GM12865 (cell line): ENCODE measurements at regions not wholly inside any gene's neighbourhood (a gene's known extent, or its start where the extent isn't known, plus 50 kb on each side); places are given as distances from the start of the nearest gene placed in this dataset.
"Not testable (repeated sequence)": the region's sequence is repeated elsewhere in the genome, so short reads cannot be mapped to it uniquely, and the experiment has no call there.

Source experiments
- DNase-seq: peaks from one replicate; pipeline ENCODE4 v3.0.0; 2010; ENCODE audit warnings: low read depth
- H3K4me3 ChIP-seq: 2 replicates; pipeline ENCODE4 v1.5.1; 2011; ENCODE audit warnings: mild to moderate bottlenecking, low read depth, low read length, control low read depth
- TF ChIP-seq, protein P1 (sequence below): IDR thresholded peaks from 2 replicates; pipeline ENCODE4 v1.5.1; 2011; ENCODE audit warnings: low read length, control low read depth, low read depth, inconsistent platforms; ENCODE audit not compliant: insufficient read depth; ENCODE audit errors: missing control alignments

DNA sequence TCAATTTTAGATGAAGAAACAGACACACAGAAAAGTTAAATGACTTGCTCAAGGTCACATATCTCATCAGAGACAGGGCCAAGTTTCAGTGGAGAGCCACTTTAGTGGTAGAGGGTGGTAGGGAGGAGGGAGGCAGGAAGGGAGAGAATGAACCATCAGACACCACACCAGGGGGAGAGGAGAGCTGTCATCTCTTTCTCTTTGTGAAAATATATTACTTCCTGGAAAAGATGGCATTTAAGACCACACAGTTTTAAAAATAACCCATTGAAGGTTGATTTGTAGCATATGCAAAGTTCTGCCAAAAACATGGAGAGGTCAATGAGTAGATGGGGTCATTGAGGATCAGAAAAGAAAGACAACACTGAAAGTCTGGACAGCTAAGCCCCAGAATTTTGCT is 954.7 kb upstream of the DEFB115 start:
- not testable (repeated sequence) for DNase-seq, H3K4me3 ChIP-seq

DNA sequence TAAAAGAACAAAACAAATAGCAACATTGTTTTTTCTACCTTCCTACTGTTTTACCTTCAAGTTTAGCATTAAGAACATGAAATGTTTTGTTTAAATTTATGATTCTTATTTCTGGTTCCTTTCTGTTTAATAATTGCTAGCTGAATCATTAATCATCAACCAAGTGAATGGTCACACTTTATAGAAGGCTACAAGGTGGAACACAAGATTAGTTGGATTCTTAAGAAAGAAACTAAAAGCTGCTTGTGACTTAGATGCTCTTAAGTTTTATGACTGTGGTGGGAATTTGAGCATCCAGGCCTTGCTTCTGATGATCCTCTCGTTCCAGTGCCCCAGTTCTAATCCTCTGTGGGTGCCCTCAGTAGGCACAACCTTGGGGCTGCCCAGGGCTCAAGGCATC is 947.5 kb upstream of the DEFB115 start:
- DNase-seq, H3K4me3 ChIP-seq: not testable (repeated sequence)

DNA sequence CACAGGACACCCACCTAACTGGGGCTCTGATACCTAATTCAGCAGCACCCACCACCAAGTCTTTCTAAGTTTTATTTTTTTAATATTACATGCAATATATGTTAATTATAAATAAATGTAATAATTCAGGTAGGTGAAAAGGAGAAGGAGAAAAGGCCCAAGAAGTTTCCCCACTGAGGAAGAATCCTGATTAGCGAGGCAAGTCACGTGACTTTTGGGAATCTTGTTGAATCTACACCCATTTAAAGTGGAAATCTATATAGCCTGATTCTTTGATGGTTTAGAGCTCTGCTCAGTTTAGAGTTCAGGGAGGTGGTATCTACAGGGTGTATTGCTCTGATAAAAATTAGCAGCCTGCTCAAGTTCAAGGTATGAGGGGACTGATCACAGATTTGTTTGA is 947.1 kb upstream of the DEFB115 start:
- H3K4me3 ChIP-seq, DNase-seq: not testable (repeated sequence)

DNA sequence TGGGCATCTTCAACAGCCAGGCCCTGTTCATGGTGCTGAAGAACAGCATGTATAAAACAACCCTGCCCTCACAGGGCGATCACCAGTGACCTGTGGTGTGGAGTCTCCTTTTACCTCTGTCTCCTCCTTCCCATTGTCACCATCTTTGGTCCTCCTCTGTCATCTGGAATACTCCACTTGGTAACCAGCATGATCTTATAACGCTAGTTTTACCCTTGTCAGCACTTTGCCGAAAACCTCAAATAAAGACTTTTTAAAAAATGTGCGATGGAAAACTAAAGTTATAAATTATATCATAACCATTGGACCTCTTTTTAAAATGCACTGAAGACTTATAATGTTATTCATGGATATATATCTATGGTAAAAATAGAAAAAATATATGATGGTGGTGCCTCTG is 945.2 kb upstream of the DEFB115 start:
- H3K4me3 ChIP-seq, DNase-seq: not testable (repeated sequence)

DNA sequence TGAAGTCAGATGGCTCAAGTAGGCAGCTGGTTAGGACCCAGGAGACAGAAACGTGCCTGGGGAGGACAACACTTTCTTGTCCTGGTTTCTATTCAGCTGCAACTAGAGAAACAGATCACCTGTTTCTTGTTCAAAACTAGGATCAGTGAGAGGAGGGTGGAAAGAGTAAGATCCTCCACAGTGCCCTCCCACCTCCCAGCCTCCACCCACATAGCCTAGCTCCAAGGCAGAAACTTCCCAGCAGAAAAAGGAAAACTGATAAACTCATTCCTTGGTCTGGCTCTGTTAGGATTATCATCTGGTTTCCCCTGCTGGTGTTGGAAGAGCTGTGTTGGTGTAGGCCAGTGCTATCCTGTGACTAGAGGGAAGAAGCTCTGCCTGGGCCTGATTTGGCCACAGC is 943.8 kb upstream of the DEFB115 start:
- DNase-seq, H3K4me3 ChIP-seq: not testable (repeated sequence)

DNA sequence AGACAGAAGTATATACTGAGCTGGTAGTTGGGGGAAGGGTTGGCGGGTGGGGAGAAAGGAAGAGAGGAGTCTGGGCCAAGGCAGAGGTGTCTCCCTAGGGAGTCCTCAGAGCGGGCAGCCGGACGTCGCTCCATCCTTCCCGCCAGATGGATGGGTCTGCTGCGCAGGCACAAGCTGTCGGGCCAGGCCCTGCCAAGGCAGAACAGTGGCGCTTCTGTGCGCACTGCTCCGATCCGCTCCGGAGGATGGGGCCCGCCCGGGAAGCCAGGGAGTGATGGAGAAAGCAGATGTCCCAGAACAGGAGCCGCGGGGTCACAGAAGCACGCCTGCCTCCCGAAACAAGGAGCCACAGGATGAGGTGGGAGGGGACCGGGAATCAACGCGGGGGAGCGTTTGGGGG is 941.4 kb upstream of the DEFB115 start:
- DNase-seq, H3K4me3 ChIP-seq: not testable (repeated sequence)

DNA sequence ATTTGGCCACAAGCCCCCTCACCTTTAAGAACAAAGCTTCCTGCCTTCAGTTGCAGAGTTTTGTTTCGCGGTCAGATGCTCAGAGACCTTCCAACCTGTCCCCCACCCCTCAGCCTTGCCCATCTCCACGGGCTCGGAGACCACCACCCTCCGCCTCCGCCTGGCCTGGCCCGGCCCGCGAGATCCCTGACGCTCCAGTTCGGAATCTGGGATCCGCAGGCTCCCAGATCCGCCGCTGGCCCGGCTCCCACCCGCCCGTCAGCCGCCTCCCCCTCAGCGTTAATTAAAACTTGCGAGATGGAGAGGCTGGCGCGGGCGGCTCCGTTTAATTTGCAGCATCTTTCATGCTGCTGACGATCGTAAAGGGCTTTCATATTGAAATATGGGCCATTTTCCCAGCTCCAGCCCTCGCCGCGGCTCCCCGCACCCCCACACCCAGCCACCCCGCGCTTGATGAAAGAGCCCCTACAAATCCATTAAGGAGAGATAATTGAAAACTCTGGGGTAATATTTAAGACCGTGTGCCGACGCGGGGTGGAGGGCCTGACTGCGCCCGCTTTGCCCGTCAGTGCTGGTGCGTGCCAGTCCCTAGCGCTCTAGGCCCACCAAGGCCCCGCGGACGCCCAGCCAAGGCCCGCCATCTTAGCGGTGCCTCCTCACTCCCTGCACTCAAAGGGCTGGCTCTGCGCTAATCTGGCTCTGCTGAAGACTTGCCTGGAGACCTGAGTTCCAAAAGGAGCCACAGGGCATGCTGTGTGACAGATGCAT is 940.7 kb upstream of the DEFB115 start:
- not testable (repeated sequence) for H3K4me3 ChIP-seq, DNase-seq

DNA sequence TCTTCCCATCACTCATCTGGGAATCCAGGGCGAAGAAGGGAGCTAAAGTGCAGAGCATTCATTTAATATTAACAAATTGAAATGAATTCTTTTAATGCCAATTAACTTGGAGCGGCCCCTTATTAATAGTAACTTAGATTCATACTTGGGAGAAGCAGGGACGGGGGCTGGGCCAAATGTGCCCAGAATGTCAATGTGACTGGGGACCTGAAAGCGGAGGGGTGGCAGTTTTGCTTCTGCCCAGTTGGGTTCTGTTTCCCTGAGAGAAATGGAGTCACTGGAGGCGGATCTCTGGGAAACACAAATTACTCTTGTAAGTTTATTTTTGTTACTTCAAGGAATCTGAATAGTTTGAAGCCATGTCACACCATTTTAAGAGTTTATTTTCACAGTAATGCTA is 923.7 kb upstream of the DEFB115 start:
- H3K4me3 ChIP-seq, DNase-seq: not testable (repeated sequence)

DNA sequence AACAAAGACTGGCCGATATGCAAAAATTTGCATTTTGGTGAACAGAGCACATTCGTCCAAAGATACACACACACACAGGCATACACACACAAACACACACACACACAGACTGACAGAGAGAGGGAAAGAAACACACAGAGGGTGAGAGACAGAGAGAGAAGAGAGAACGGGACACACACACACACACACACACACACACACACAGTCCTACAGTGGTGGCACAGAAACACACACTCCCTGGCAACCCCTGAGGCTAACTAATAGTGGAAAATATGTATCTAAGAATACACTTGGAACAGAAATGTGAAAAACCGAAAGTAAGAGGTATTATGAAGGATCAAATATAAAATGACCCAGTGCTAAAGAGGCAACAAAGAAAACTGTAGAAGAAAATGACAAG is 919.9 kb upstream of the DEFB115 start:
- DNase-seq, H3K4me3 ChIP-seq: not testable (repeated sequence)

DNA sequence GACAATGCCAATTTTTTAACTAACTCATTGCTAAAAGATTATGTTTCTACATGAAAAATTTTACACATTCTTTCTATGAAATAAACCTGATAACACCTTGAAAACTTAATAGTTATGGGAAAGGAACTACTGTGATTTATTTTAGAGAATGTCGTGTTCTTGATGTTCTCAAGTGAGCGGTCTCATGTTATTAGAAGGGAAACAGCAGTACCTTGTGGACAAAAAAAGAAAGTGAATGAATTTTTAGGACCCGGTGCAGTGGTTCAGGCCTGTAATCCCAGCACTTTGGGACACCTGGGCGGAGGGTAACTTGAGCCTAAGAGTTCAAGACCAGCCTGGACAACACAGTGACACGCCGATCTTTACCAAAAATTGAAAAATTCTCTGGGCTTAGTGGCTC is 908.5 kb upstream of the DEFB115 start:
- DNase-seq, H3K4me3 ChIP-seq: not testable (repeated sequence)

DNA sequence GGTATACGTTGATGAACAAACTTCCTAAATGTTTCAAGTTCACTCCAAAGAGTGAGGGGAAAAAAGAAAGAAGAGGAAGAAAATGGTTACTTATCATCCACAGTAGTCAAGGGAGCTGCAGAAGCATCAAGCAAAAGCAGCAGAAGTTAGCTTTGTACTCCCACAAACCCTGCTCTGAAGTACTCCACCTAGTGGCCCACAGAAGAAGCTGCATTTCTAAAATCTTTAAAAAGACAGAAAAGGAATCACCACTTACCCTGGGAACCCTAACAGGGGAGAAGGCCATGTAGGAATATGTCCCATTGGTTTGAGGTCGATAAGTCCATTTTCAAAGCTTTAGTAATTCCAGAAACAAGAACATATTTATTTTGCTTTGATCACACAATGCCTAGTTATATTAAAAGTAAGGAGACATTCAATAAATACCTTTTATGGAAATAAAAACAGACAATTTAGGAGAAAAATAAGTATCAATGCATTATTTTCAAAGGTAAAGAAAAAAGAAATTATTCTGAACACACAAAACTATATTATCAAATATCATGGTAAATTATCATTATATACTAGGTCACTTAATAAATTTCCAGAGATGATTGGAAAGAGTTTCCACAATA is 900.5 kb upstream of the DEFB115 start:
- H3K4me3 ChIP-seq, DNase-seq: not testable (repeated sequence)
- TF ChIP-seq, protein P1, sequence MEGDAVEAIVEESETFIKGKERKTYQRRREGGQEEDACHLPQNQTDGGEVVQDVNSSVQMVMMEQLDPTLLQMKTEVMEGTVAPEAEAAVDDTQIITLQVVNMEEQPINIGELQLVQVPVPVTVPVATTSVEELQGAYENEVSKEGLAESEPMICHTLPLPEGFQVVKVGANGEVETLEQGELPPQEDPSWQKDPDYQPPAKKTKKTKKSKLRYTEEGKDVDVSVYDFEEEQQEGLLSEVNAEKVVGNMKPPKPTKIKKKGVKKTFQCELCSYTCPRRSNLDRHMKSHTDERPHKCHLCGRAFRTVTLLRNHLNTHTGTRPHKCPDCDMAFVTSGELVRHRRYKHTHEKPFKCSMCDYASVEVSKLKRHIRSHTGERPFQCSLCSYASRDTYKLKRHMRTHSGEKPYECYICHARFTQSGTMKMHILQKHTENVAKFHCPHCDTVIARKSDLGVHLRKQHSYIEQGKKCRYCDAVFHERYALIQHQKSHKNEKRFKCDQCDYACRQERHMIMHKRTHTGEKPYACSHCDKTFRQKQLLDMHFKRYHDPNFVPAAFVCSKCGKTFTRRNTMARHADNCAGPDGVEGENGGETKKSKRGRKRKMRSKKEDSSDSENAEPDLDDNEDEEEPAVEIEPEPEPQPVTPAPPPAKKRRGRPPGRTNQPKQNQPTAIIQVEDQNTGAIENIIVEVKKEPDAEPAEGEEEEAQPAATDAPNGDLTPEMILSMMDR, result peak; percentile 42

DNA sequence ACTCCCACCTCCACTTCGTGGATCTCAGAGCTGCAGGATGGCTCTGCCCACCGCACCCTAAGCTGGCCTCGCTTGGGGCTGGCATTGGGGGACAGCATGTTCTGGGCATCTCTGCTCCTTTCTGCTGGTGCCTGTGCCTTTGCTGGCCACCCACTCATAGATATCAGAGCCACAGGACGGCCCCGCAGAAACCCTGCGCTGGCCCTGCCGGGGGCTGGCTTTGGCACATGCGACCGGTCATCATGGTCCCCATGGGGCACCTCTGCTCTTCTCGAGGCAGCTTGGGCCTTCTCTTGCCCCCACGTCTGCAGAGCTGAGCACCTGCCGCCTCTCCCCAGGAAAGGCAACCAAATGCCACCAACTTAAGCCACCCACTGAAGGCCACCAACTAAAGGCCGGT is 895.7 kb upstream of the DEFB115 start:
- DNase-seq, H3K4me3 ChIP-seq: not testable (repeated sequence)

DNA sequence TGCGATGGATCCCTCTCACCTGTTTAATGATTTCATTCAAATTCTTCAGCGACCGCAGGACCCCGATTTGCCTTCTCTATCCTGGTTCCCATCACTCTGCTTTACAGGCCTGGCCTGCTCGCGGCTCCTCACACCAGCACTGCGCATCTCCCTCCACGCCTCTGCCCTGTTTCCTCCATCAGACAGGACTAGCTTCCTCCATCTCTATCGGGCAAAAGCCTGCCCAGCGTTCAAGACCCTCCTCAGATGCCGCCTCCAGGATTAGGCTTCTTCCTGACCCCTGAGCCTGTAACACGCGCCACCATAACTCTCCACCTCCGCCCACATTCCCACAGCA is 881.1 kb upstream of the DEFB115 start:
- DNase-seq, result not testable (repeated sequence)
- H3K4me3 ChIP-seq, result peak overlapping the region; percentile 48
